Sigmoid colon (tissue), 6 donors: ENCODE measurements at regions not wholly inside any gene's neighbourhood (a gene's known extent, or its start where the extent isn't known, plus 50 kb on each side); places are given as distances from the start of the nearest gene placed in this dataset.

Experiments used
- DNase-seq: peaks from one replicate; pipeline ENCODE4 v3.0.0-alpha.2; 2019
- H3K27ac ChIP-seq, 4 donors: fragments of 200-600 bp; sonication (generic); one replicate each; pipeline ENCODE4 v1.5.1; 2016 to 2019; ENCODE audit warnings: mild to moderate bottlenecking in 1 of 4
- H3K27me3 ChIP-seq, 3 donors: fragments of 200-600 bp; sonication (generic); one replicate each; pipeline ENCODE4 v1.5.1; 2019; ENCODE audit warnings: mild to moderate bottlenecking in 1 of 3
- H3K36me3 ChIP-seq, 4 donors: fragments of 200-600 bp; sonication (generic); one replicate each; pipeline ENCODE4 v1.5.1; 2016 to 2019
- H3K4me1 ChIP-seq, 4 donors: fragments of 200-600 bp; sonication (generic); one replicate each; pipeline ENCODE4 v1.5.1; 2017 to 2019
- H3K4me3 ChIP-seq, 4 donors: fragments of 200-600 bp; sonication (generic); one replicate each; pipeline ENCODE4 v1.5.1; 2017 to 2019; ENCODE audit warnings: mild to moderate bottlenecking in 2 of 4, moderate library complexity in 1 of 4
- H3K9me3 ChIP-seq, 4 donors: fragments of 200-600 bp in 3 of 4; sonication (generic) in 3 of 4; one replicate each; pipeline versions ENCODE4 v1.5.1 to v1.6.1; 2013 to 2019
- EP300 ChIP-seq, 4 donors: sonication (generic); formaldehyde crosslinking; IDR thresholded peaks; one replicate each; pipeline ENCODE4 v1.6.1; 2017; ENCODE audit warnings: antibody characterized with exemption in 4 of 4
- POLR2A ChIP-seq, 2 donors: fragments of 450-650 bp; IDR thresholded peaks; one replicate each; pipeline ENCODE4 v1.6.1; 2016; ENCODE audit warnings: antibody characterized with exemption in 2 of 2, mild to moderate bottlenecking in 2 of 2, moderate library complexity in 2 of 2
- POLR2AphosphoS5 ChIP-seq, 4 donors: sonication (generic); formaldehyde crosslinking; IDR thresholded peaks; one replicate each; pipeline ENCODE4 v1.6.1; 2017; ENCODE audit warnings: antibody characterized with exemption in 4 of 4
- WGBS, 2 donors: extraction: QIAGEN DNeasy Blood & Tissue Kit; methylation state at CpG; one replicate each; pipeline ENCODE4 v1.1.7; 2013; 5-methylcytosine and 5-hydroxymethylcytosine counted together
- intact Hi-C: fragments of 100-400 bp; cut with DNase I; formaldehyde crosslinking; loops from one replicate; pipeline ENCODE4 v1.15.1; 2023
- TF ChIP-seq, protein P1 (sequence below), 4 experiments: fragments of 450-650 bp in 3 of 4; fragments of 200-600 bp in 1 of 4; IDR thresholded peaks; one replicate each; pipeline ENCODE4 v1.5.1; 2016 to 2019; ENCODE audit warnings: antibody characterized with exemption in 4 of 4, mild to moderate bottlenecking in 3 of 4, moderate library complexity in 2 of 4
- donor health status: healthy with polysubstance abuse.
- donor health status: healthy.

DNA sequence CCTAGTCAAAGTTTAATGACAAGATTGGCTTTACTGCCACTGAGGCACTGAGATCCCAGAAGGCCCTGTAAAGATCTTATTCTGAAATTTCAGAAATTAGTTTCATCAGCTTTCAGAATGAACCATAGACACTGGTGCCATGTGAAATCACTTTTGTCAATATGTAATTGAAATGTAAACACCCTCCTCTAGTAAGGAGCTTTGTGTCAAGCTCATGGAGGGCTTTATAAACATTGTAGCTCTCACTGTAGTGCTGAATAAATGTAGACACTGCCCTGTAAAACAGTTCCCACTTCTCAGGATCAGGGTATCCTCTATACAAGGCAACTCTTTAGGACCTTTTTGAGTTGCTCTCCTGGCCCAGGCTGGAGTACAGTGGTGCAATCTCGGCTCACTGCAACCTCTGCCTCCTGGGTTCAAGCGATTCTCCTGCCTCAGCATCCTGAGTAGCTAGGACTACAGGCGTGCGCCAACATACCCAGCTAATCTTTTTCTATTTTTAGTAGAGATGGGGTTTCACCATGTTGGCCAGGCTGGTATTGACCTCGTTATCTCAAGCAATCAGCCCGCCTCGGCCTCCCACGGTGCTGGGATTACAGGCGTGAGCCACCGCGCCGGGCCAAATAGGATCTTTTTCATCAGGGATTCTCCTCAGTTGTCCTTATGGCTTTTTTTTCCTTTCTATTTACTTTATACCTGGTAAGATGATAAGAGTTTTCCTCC lies 1823.9 kb upstream of the CDH9 start:
- Histone ChIP-seq H3K4me1 (no peaks in the 10 kb centered on the region), H3K36me3 (no peaks in the 10 kb centered on the region), H3K27ac (no peak overlapping the region), H3K4me3 (no peak overlapping the region), H3K9me3 (no peaks in the 10 kb centered on the region), H3K27me3 (no peaks in the 10 kb centered on the region)
- intact Hi-C loops, result no loop called here
- TF ChIP-seq POLR2AphosphoS5 (IDR thresholded peaks at IDR 0.05) (no peak), EP300 (IDR thresholded peaks at IDR 0.05) (no peak), POLR2A (IDR thresholded peaks at IDR 0.05) (no peak)
- TF ChIP-seq, protein P1, sequence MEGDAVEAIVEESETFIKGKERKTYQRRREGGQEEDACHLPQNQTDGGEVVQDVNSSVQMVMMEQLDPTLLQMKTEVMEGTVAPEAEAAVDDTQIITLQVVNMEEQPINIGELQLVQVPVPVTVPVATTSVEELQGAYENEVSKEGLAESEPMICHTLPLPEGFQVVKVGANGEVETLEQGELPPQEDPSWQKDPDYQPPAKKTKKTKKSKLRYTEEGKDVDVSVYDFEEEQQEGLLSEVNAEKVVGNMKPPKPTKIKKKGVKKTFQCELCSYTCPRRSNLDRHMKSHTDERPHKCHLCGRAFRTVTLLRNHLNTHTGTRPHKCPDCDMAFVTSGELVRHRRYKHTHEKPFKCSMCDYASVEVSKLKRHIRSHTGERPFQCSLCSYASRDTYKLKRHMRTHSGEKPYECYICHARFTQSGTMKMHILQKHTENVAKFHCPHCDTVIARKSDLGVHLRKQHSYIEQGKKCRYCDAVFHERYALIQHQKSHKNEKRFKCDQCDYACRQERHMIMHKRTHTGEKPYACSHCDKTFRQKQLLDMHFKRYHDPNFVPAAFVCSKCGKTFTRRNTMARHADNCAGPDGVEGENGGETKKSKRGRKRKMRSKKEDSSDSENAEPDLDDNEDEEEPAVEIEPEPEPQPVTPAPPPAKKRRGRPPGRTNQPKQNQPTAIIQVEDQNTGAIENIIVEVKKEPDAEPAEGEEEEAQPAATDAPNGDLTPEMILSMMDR (IDR thresholded peaks at IDR 0.05), result no peak
- no peak for DNase-seq
- WGBS, 2 donors, result 79 to 80% methylated on average over 12 of the region's 12 CpGs

DNA sequence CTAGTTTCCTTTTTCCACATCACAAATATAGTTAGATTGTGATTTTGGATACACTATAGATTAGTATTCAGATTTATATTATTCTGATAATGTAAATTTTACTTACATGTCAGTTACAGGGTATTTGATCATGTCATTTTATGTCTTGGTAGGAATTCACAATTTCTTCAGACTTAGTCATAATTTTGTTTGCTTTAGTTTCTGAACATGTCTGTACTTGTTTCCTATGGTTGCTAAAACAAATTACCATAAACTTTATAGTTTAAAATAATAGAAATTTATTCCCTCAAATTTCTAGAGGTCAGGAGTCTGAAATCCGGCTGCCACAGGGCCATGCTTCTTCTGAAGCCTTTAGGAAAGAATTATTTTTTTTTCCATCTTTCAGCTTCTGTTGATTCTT lies 1817.2 kb upstream of the CDH9 start:
- TF ChIP-seq, protein P1 (IDR thresholded peaks at IDR 0.05), result no peak
- no peak for TF ChIP-seq EP300 (IDR thresholded peaks at IDR 0.05)
- no peak for TF ChIP-seq POLR2A (IDR thresholded peaks at IDR 0.05)
- no peak for TF ChIP-seq POLR2AphosphoS5 (IDR thresholded peaks at IDR 0.05)
- Histone ChIP-seq H3K27me3 (no peaks in the 10 kb centered on the region), H3K27ac (no peak overlapping the region), H3K36me3 (no peaks in the 10 kb centered on the region), H3K9me3 (no peaks in the 10 kb centered on the region), H3K4me1 (no peaks in the 10 kb centered on the region), H3K4me3 (no peak overlapping the region)
- intact Hi-C loops, result no loop called here
- 66 to 78% methylated on average over 1 of the region's 1 CpG for WGBS, 2 donors
- no peak for DNase-seq

DNA sequence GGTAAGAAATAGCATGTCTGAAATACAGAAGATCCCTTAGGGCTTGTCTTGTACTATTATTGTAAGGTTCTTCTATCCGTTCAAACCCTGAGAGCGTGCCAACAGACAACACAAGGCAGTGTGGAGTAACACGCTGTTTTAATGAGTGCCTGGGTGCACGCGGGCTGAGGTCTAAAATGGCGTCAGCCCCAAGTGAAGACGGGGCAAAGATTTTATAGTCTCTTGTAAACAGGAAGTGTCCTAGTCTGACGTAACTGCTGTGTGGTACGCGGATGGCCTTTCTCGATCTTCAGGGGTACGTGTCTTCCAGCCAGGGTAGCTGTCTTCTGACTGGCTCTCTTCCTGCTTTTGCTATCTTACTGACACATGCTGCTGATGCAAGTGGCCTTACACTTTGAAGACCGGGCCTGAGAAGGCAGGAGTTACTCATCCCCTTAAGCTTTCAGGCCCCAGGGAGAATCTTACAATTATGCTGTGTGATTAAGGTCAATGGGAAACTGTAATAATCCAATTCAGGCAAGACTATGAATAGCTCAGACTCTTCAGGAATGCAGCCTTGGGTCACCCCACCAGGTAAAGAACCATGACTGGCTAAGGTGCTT lies 1812.0 kb upstream of the CDH9 start:
- no peak for DNase-seq
- Histone ChIP-seq H3K27ac (no peak overlapping the region), H3K27me3 (no peaks in the 10 kb centered on the region), H3K4me3 (no peak overlapping the region), H3K36me3 (no peaks in the 10 kb centered on the region), H3K4me1 (no peaks in the 10 kb centered on the region), H3K9me3 (no peaks in the 10 kb centered on the region)
- TF ChIP-seq POLR2A (IDR thresholded peaks at IDR 0.05), result no peak
- no peak for TF ChIP-seq POLR2AphosphoS5 (IDR thresholded peaks at IDR 0.05)
- no peak for TF ChIP-seq EP300 (IDR thresholded peaks at IDR 0.05)
- TF ChIP-seq, protein P1 (IDR thresholded peaks at IDR 0.05), result no peak
- 93% methylated on average over 13 of the region's 13 CpGs for WGBS, 2 donors
- intact Hi-C loops, result no loop called here

DNA sequence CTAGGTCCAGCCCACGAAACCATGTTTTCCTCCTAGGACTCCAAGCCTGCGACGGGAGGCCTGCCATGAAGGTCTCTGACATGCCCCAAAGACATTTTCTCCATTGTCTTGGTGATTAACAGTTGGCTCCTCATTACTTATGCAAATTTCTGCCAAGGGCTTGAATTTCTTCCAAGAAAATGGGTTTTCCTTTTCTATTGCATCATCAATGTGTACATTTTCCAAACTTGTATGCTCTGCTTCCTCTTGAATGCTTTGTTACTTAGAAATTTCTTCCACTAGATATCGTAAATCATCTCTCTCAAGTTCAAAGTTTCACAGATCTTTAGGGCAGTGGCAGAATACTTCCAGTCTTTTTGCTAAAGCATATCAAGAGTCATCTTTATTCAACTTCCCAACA lies 1792.7 kb upstream of the CDH9 start:
- intact Hi-C loops, result no loop called here
- H3K27me3 ChIP-seq, result no peaks in the 10 kb centered on the region
- no peak overlapping the region for H3K4me3 ChIP-seq
- WGBS, 2 donors, result 81 to 87% methylated on average over 4 of the region's 4 CpGs
- H3K4me1 ChIP-seq, result no peaks in the 10 kb centered on the region
- DNase-seq, result no peak
- H3K27ac ChIP-seq, result no peak overlapping the region
- H3K36me3 ChIP-seq, result no peaks in the 10 kb centered on the region
- H3K9me3 ChIP-seq, result peaks cover 0 to 2% (median 0%) of the 10 kb centered on the region in 4 donors
- TF ChIP-seq POLR2AphosphoS5 (IDR thresholded peaks at IDR 0.05) (no peak), POLR2A (IDR thresholded peaks at IDR 0.05) (no peak), EP300 (IDR thresholded peaks at IDR 0.05) (no peak)
- TF ChIP-seq, protein P1 (IDR thresholded peaks at IDR 0.05), result no peak
